ACC112 (cell line): ENCODE measurements at regions not wholly inside any gene's neighbourhood (a gene's known extent, or its start where the extent isn't known, plus 50 kb on each side); places are given as distances from the start of the nearest gene placed in this dataset.

Source experiments
- H2AFZ ChIP-seq: fragments of 200-600 bp; sonication (generic); one replicate; pipeline ENCODE4 v1.6.0; 2017; ENCODE audit warnings: antibody characterized with exemption, low read length; ENCODE audit not compliant: unreplicated experiment
- H3K27ac ChIP-seq: fragments of 200-600 bp; sonication (generic); 2 replicates; pipeline ENCODE4 v1.5.1; 2014; ENCODE audit warnings: low read depth, mild to moderate bottlenecking, antibody characterized with exemption, low read length, moderate library complexity
- H3K27me3 ChIP-seq: fragments of 200-600 bp; sonication (generic); 2 replicates; pipeline ENCODE4 v1.6.1; 2014; ENCODE audit warnings: mild to moderate bottlenecking, antibody characterized with exemption, low read length, moderate library complexity, mixed read lengths; ENCODE audit not compliant: insufficient read depth
- H3K36me3 ChIP-seq: fragments of 200-600 bp; sonication (generic); 2 replicates; pipeline ENCODE4 v1.6.1; 2016; ENCODE audit warnings: mild to moderate bottlenecking, antibody characterized with exemption, low read length, moderate library complexity, mixed read lengths; ENCODE audit not compliant: insufficient read depth
- H3K4me1 ChIP-seq: fragments of 200-600 bp; sonication (generic); one replicate; pipeline ENCODE4 v1.6.1; 2016; ENCODE audit warnings: low read length, mixed read lengths; ENCODE audit not compliant: insufficient read depth, unreplicated experiment, control insufficient read depth
- H3K4me3 ChIP-seq: fragments of 200-600 bp; sonication (generic); 2 replicates; pipeline ENCODE4 v1.5.1; 2014; ENCODE audit warnings: mild to moderate bottlenecking, low read depth, low read length
- H3K79me2 ChIP-seq: fragments of 200-600 bp; sonication (generic); one replicate; pipeline ENCODE4 v1.6.0; 2016; ENCODE audit warnings: low read length; ENCODE audit not compliant: control insufficient read depth, unreplicated experiment, insufficient read depth

DNA sequence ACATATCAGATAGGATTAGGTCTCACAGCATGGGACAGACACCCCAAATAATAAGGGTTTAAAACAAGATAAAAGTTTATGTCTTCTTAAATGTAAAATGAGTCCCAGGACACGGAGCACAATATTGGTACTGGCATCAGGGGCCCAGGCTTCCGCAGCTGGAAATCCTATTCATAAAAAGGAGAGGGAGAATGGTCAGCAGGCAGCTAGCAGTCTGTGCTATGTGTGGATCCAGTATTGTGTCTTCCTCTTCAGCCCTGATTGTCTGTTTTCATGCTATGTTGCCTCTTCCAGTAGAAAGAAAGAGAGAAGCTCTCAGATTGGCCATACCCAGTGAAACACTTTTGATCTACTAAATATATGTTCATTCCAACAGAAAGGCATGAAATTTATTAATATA lies 319.3 kb upstream of the SLCO3A1 start:
- Histone ChIP-seq H2AFZ (no peak overlapping the region), H3K4me1 (peaks cover 24% of the 10 kb centered on the region), H3K36me3 (no peaks in the 10 kb centered on the region), H3K27ac (no peak overlapping the region), H3K79me2 (no peaks in the 10 kb centered on the region), H3K4me3 (no peak overlapping the region), H3K27me3 (peaks cover 16% of the 10 kb centered on the region)

GRCh38 chr15:91534976-91535375 lies 318.5 kb upstream of the SLCO3A1 start:
- H3K4me1 ChIP-seq: peaks cover 24% of the 10 kb centered on the region
- H3K27me3 ChIP-seq: peaks cover 8% of the 10 kb centered on the region; the same call in 1 of the 2 replicates
- no peak overlapping the region for H3K27ac ChIP-seq
- no peak overlapping the region for H3K4me3 ChIP-seq
- no peak overlapping the region for H2AFZ ChIP-seq
- no peaks in the 10 kb centered on the region for H3K79me2 ChIP-seq
- H3K36me3 ChIP-seq: no peaks in the 10 kb centered on the region

- no peaks in the 10 kb centered on the region for H3K79me2 ChIP-seq
- H3K4me3 ChIP-seq: no peak overlapping the region
- H3K27me3 ChIP-seq: no peaks in the 10 kb centered on the region
- H3K36me3 ChIP-seq: no peaks in the 10 kb centered on the region
- no peak overlapping the region for H3K27ac ChIP-seq
- H2AFZ ChIP-seq: no peak overlapping the region
- H3K4me1 ChIP-seq: peaks cover 24% of the 10 kb centered on the region
Measured at GRCh38 chr15:91535856-91536500, 317.5 kb upstream of the SLCO3A1 start.

GRCh38 chr15:91537856-91538255 lies 315.7 kb upstream of the SLCO3A1 start:
- Histone ChIP-seq H3K27me3 (no peaks in the 10 kb centered on the region; the same call in 1 of the 2 replicates), H3K36me3 (no peaks in the 10 kb centered on the region), H3K4me3 (no peak overlapping the region), H3K4me1 (peaks cover 29% of the 10 kb centered on the region), H3K79me2 (no peaks in the 10 kb centered on the region), H3K27ac (no peak overlapping the region), H2AFZ (no peak overlapping the region)

GRCh38 chr15:91538782-91539181 lies 314.7 kb upstream of the SLCO3A1 start:
- H3K27me3 ChIP-seq: peaks cover 6% of the 10 kb centered on the region; the same call in 1 of the 2 replicates
- peaks cover 29% of the 10 kb centered on the region for H3K4me1 ChIP-seq
- H3K27ac ChIP-seq: no peak overlapping the region
- no peak overlapping the region for H3K4me3 ChIP-seq
- no peaks in the 10 kb centered on the region for H3K36me3 ChIP-seq
- no peak overlapping the region for H2AFZ ChIP-seq
- H3K79me2 ChIP-seq: no peaks in the 10 kb centered on the region

DNA sequence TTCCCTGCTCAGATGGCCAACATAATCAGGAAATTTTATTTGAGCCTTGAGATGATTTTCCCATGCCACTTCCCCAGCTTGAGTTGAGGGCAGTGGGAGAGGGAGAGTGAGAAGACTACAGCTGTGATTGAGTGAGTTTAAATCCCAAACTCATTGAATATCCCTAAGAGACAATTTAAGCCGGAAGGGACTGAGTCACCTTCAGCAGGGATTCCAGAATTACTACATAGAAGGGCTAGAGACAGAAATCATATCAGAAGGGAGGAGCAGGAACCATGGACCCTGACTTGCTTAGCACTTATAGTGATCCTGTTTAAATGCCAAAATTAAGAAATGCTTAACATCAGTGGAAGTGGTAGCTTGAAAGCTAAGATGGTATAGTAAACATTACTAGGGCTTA lies 312.2 kb upstream of the SLCO3A1 start:
- Histone ChIP-seq H3K27ac (no peak overlapping the region), H3K4me3 (no peak overlapping the region), H3K36me3 (no peaks in the 10 kb centered on the region), H3K79me2 (no peaks in the 10 kb centered on the region), H3K27me3 (peaks cover 8% of the 10 kb centered on the region; the same call in 1 of the 2 replicates), H3K4me1 (peaks cover 24% of the 10 kb centered on the region), H2AFZ (no peak overlapping the region)

DNA sequence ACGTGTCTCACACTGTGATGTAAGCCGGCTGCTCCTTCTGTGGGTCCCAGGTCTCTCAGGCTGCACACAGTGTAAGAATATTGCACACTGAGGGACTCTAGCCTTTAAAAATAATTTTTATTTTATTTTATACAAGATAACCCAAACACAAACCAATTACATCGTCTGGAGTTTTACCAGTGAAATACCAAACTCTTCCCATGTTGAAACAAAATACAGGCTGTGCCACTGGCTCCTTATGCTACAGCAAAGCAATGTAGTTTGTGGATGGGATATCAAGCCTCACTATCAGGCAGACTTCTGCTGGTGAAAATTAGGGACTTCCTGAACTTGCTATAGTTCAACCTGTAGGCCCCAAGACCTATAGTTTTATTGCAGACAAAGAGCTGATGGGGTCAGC lies 311.3 kb upstream of the SLCO3A1 start:
- Histone ChIP-seq H3K79me2 (no peaks in the 10 kb centered on the region), H2AFZ (no peak overlapping the region), H3K27me3 (peaks cover 12% of the 10 kb centered on the region; the same call in 1 of the 2 replicates), H3K27ac (no peak overlapping the region), H3K4me1 (peaks cover 14% of the 10 kb centered on the region), H3K4me3 (no peak overlapping the region), H3K36me3 (no peaks in the 10 kb centered on the region)

DNA sequence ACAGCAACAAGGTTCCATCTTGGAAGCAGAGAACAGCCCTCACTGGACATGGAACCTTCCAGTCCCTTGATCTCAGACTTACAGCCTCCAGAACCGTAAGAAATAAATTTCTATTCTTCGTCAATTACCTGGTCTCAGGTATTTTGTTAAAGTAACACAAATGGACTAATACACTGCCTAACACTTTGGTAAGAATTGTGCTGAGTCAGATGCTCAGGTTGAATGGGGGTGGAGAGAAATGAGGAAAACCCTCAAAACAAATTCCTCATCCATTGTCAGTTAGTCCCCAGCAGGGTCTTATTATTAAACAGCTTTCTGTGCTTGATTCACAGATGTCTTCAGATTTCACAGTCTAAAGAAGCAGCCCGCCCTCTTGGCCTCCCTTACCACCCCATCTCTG lies 306.2 kb upstream of the SLCO3A1 start:
- Histone ChIP-seq H3K4me1 (no peaks in the 10 kb centered on the region), H3K79me2 (no peaks in the 10 kb centered on the region), H3K27me3 (peaks cover 14% of the 10 kb centered on the region; the same call in 1 of the 2 replicates), H2AFZ (no peak overlapping the region), H3K27ac (no peak overlapping the region), H3K4me3 (no peak overlapping the region), H3K36me3 (no peaks in the 10 kb centered on the region)

DNA sequence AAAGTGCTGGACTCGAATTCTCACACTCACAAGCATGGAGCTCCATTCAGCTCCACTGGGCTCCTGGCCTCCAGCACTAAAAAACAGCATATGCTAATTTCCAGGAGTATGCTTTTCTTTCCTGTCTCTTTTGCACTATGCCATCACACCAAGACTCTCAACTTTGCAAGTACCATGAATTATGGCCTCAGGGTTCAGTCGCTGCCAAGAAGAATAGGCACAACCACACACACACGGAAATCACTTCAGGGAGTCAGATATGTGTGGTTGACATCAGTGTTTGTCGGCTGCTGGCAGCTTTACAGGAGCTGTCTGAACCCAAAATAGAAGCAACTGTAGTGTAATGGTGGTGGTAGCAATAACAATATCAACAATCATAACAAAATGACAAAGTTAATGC lies 305.0 kb upstream of the SLCO3A1 start:
- H3K79me2 ChIP-seq: no peaks in the 10 kb centered on the region
- peaks cover 11% of the 10 kb centered on the region; the same call in 1 of the 2 replicates for H3K27me3 ChIP-seq
- no peaks in the 10 kb centered on the region for H3K36me3 ChIP-seq
- no peak overlapping the region for H2AFZ ChIP-seq
- no peaks in the 10 kb centered on the region for H3K4me1 ChIP-seq
- H3K4me3 ChIP-seq: no peak overlapping the region
- H3K27ac ChIP-seq: no peak overlapping the region

DNA sequence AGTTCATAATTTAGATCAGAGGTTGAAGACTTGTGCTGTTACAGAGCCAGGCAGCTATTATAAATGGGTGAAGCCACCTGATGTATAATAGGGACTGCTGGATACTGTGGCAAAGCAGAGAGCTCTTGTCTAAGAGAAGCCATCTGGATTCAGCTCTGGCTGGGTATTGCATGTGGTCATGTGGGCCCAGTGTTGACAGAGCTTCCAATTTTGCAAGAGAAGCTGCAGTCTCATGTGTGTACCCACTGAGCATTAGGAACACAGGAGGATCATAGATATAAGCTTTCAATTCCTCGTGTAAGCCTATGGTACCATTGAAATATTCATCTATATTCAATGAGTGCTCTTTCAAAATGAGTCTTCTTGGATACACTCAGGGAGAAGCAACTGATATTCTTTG lies 303.9 kb upstream of the SLCO3A1 start:
- H3K4me1 ChIP-seq: no peaks in the 10 kb centered on the region
- no peaks in the 10 kb centered on the region for H3K36me3 ChIP-seq
- H3K79me2 ChIP-seq: no peaks in the 10 kb centered on the region
- H3K27ac ChIP-seq: no peak overlapping the region
- no peak overlapping the region for H2AFZ ChIP-seq
- no peak overlapping the region for H3K4me3 ChIP-seq
- peaks cover 7% of the 10 kb centered on the region; the same call in 1 of the 2 replicates for H3K27me3 ChIP-seq

- Histone ChIP-seq H2AFZ (no peak overlapping the region), H3K36me3 (no peaks in the 10 kb centered on the region), H3K4me1 (no peaks in the 10 kb centered on the region), H3K4me3 (no peak overlapping the region), H3K27me3 (no peaks in the 10 kb centered on the region), H3K79me2 (no peaks in the 10 kb centered on the region), H3K27ac (no peak overlapping the region)
Measured at GRCh38 chr15:91552555-91552954, 301.0 kb upstream of the SLCO3A1 start.
